PC-3 (cell line): ENCODE measurements at regions not wholly inside any gene's neighbourhood (a gene's known extent, or its start where the extent isn't known, plus 50 kb on each side); places are given as distances from the start of the nearest gene placed in this dataset.

Experiments used
- ATAC-seq: fragments of 200-7000 bp; cut with Tn5 transposase; 2 replicates; pipeline ENCODE4 v1.9.1; 2020; ENCODE audit warnings: mild to moderate bottlenecking, moderate library complexity
- BruUV-seq: library from RNA; stranded (reverse); fragments of 400-500 nt; replicated peaks from 2 replicates; lab custom pipeline; 2021; lab: Mats Ljungman, UMichigan
- CTCF ChIA-PET: fragments of 300-600 bp; sonication (Branson Sonifier 250); formaldehyde crosslinking; loops from one replicate; lab custom pipeline; 2022; ENCODE audit warnings: antibody characterized with exemption; lab: Charles Lee
- POLR2A ChIA-PET: fragments of 300-600 bp; sonication (Branson Sonifier 250); formaldehyde crosslinking; loops from one replicate; lab custom pipeline; 2022; ENCODE audit warnings: antibody characterized with exemption; ENCODE audit not compliant: unreplicated experiment; lab: Charles Lee
- DNase-seq: peaks from one replicate; pipeline ENCODE4 v3.0.0-alpha.2; 2015
- H2AFZ ChIP-seq: fragments of 300-600 bp; sonication (generic); 2 replicates; pipeline ENCODE4 v1.6.0; 2016; ENCODE audit warnings: antibody characterized with exemption, low read length
- H3F3A ChIP-seq: fragments of 300-600 bp; sonication (generic); one replicate; pipeline ENCODE4 v1.6.0; 2017; ENCODE audit warnings: antibody characterized with exemption, low read length, control low read depth, mild to moderate bottlenecking; ENCODE audit not compliant: unreplicated experiment
- H3K27ac ChIP-seq: fragments of 300-600 bp; sonication (generic); 2 replicates; pipeline ENCODE4 v1.5.1; 2016; ENCODE audit warnings: mild to moderate bottlenecking, low read length
- H3K27me3 ChIP-seq: fragments of 300-600 bp; sonication (generic); 2 replicates; pipeline ENCODE4 v1.6.1; 2016; ENCODE audit warnings: low read length, mixed read lengths
- H3K36me3 ChIP-seq: fragments of 300-600 bp; sonication (generic); 2 replicates; pipeline ENCODE4 v1.6.1; 2016; ENCODE audit warnings: low read depth, mixed run types, low read length, mixed read lengths
- H3K4me1 ChIP-seq: fragments of 300-600 bp; sonication (generic); 2 replicates; pipeline ENCODE4 v1.5.1; 2016; ENCODE audit warnings: low read length; ENCODE audit not compliant: insufficient read depth
- H3K4me2 ChIP-seq: fragments of 300-600 bp; sonication (generic); 2 replicates; pipeline ENCODE4 v1.6.0; 2016; ENCODE audit warnings: low read length
- H3K4me3 ChIP-seq: fragments of 300-600 bp; sonication (generic); 2 replicates; pipeline ENCODE4 v1.5.1; 2016; ENCODE audit warnings: mild to moderate bottlenecking, low read length, mixed read lengths
- H3K79me2 ChIP-seq: fragments of 300-600 bp; sonication (generic); 2 replicates; pipeline ENCODE4 v1.6.1; 2017; ENCODE audit warnings: low read length, mixed read lengths
- H3K9ac ChIP-seq: fragments of 300-600 bp; sonication (generic); 2 replicates; pipeline ENCODE4 v1.6.0; 2016; ENCODE audit warnings: mild to moderate bottlenecking, low read length
- H3K9me2 ChIP-seq: fragments of 300-600 bp; sonication (generic); replicated peaks from 2 replicates; pipeline ENCODE4 v1.6.1; 2016; ENCODE audit warnings: mixed run types, low read length, mixed read lengths
- H3K9me3 ChIP-seq: fragments of 300-600 bp; sonication (generic); 2 replicates; pipeline ENCODE4 v1.6.1; 2016; ENCODE audit warnings: low read length, mixed read lengths
- H4K20me1 ChIP-seq: fragments of 300-600 bp; sonication (generic); 2 replicates; pipeline ENCODE4 v1.6.1; 2016; ENCODE audit warnings: low read length, mixed read lengths
- CTCF ChIP-seq: fragments of 300-600 bp; sonication (generic); conservative IDR thresholded peaks from 2 replicates; pipeline ENCODE4 v1.5.1; 2017; ENCODE audit warnings: antibody characterized with exemption, low read depth, mild to moderate bottlenecking, low read length
- EZH2 ChIP-seq: fragments of 300-600 bp; sonication (generic); IDR thresholded peaks from one replicate; pipeline ENCODE4 v1.6.1; 2017; ENCODE audit warnings: antibody characterized with exemption, mild to moderate bottlenecking, low read length; ENCODE audit not compliant: unreplicated experiment
- EZH2phosphoT487 ChIP-seq: fragments of 300-600 bp; sonication (generic); IDR thresholded peaks from 2 replicates; pipeline ENCODE4 v1.6.1; 2018; ENCODE audit warnings: mild to moderate bottlenecking, antibody characterized with exemption, low read length, borderline replicate concordance
- intact Hi-C: fragments of 100-400 bp; cut with micrococcal nuclease; formaldehyde crosslinking; loops from 2 replicates; pipeline ENCODE4 v1.9.0; 2023

- ChIA-PET POLR2A (no interaction called here), CTCF (no interaction called here)
- H4K20me1 ChIP-seq: no peaks in the 10 kb centered on the region
- BruUV-seq: no TSS peak
- H2AFZ ChIP-seq: no peak overlapping the region
- no peak overlapping the region for H3K4me3 ChIP-seq
- no peak for DNase-seq
- H3K36me3 ChIP-seq: no peaks in the 10 kb centered on the region
- TF ChIP-seq CTCF (no peak), EZH2 (no peak), EZH2phosphoT487 (no peak)
- no peak overlapping the region for H3K9ac ChIP-seq
- H3K4me1 ChIP-seq: no peaks in the 10 kb centered on the region
- H3F3A ChIP-seq: no peaks in the 10 kb centered on the region
- no peaks in the 10 kb centered on the region for H3K9me3 ChIP-seq
- no peaks in the 10 kb centered on the region for H3K79me2 ChIP-seq
- H3K27me3 ChIP-seq: no peaks in the 10 kb centered on the region
- intact Hi-C loops: no loop called here
- H3K4me2 ChIP-seq: no peak overlapping the region
- no peak overlapping the region for H3K27ac ChIP-seq
- H3K9me2 ChIP-seq: no peaks in the 10 kb centered on the region
- no peak for ATAC-seq
Measured at GRCh38 chr2:185633621-185634020, 105.0 kb upstream of the FSIP2 start.

- intact Hi-C loops: no loop called here
- Histone ChIP-seq H3F3A (no peaks in the 10 kb centered on the region), H3K4me2 (no peak overlapping the region), H3K9ac (no peak overlapping the region), H3K79me2 (no peaks in the 10 kb centered on the region), H3K9me3 (no peaks in the 10 kb centered on the region), H3K36me3 (no peaks in the 10 kb centered on the region), H3K4me1 (no peaks in the 10 kb centered on the region), H2AFZ (no peak overlapping the region), H3K27me3 (no peaks in the 10 kb centered on the region), H4K20me1 (no peaks in the 10 kb centered on the region), H3K9me2 (no peaks in the 10 kb centered on the region), H3K27ac (no peak overlapping the region), H3K4me3 (no peak overlapping the region)
- ATAC-seq (no peak), DNase-seq (no peak)
- no peak for TF ChIP-seq EZH2phosphoT487
- TF ChIP-seq CTCF: no peak
- TF ChIP-seq EZH2: no peak
- no TSS peak for BruUV-seq
- CTCF ChIA-PET: no interaction called here
- POLR2A ChIA-PET: no interaction called here
Measured at GRCh38 chr2:185638771-185639170, 99.8 kb upstream of the FSIP2 start.

- H3K27ac ChIP-seq: no peak overlapping the region
- TF ChIP-seq CTCF: no peak
- H3K4me2 ChIP-seq: no peak overlapping the region
- H3K79me2 ChIP-seq: no peaks in the 10 kb centered on the region
- intact Hi-C loops: no loop called here
- H3K4me1 ChIP-seq: no peaks in the 10 kb centered on the region
- H3K9ac ChIP-seq: no peak overlapping the region
- H4K20me1 ChIP-seq: no peaks in the 10 kb centered on the region
- DNase-seq: no peak
- H3F3A ChIP-seq: no peaks in the 10 kb centered on the region
- ATAC-seq: no peak
- H3K9me3 ChIP-seq: no peaks in the 10 kb centered on the region
- no peaks in the 10 kb centered on the region for H3K27me3 ChIP-seq
- H3K9me2 ChIP-seq: no peaks in the 10 kb centered on the region
- H3K4me3 ChIP-seq: no peak overlapping the region
- H3K36me3 ChIP-seq: no peaks in the 10 kb centered on the region
- ChIA-PET POLR2A (interaction anchor here (0.6 kb wide), 1 partner anchor 105 kb away, joined by 4 read pairs; no protein-coding TSS in a partner anchor), CTCF (no interaction called here)
- no TSS peak for BruUV-seq
- H2AFZ ChIP-seq: no peak overlapping the region
Measured at GRCh38 chr2:185640588-185640987, 98.0 kb upstream of the FSIP2 start.
